ENCODE measurements at regions not wholly inside any gene's neighbourhood (a gene's known extent, or its start where the extent isn't known, plus 50 kb on each side); places are given as distances from the start of the nearest gene placed in this dataset.

DNA sequence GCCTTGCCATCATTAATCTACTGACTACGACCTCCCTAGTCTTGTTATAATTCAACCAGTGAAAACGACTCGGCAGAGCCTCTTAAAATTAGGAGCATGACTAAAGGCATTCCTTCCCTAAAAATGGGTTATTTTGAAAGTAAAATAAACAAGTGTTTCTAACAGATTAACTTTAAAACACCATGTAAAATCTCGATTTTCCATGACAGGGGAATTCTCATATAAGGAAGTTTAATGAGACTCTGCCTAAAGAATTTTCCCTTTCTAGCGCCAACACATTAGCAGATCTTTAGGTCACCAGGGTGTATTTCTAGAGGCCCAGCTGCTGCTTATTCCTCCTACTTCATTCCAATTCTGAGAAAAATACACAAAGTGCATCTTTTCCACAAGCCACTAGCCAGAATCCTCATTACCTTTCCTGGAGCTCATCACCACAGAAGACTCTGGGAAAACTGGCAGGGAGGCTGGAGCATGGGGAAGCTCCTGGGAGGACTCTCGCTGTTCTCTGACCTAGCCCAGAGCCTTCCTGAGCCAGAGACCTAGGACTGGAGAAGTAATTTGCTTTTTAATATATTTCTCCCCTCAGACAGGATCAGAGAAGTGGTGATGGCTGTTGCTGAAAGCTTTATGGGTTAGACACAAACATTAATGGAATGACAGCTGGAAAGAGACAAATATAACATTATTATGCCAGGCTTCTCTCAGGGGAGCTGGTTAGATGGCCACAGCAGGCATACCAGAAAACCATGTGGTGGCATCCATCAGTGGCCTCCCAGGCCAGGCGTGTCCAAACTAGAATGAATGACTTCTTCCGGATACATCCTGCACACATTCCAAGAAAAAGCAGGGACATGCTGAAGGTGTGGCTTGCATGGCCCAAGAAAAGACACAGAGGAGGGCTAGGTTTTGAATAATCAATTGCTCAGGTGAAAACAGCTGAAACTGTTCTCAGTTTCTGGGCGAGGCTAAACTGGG is 63.6 kb upstream of the CTTNBP2NL start:
- DNase-seq (ENCODE audit: low spot score): no peak
- Histone ChIP-seq H3K4me1 (replicated peaks) (no peaks in the 10 kb centered on the region), H3K27ac (no peak overlapping the region), H3K27me3 (replicated peaks; ENCODE audit: insufficient read depth) (no peaks in the 10 kb centered on the region), H3K36me3 (no peaks in the 10 kb centered on the region), H3K9me3 (no peaks in the 10 kb centered on the region), H3K4me3 (no peak overlapping the region)
- WGBS: 56% methylated on average over 9 of the region's 9 CpGs
- intact Hi-C loops (cut with DNase I): loop anchor here (10.0 kb wide), 1 partner anchor 338 kb away; no protein-coding TSS in a partner anchor
- TF ChIP-seq POLR2AphosphoS5 (IDR thresholded peaks at IDR 0.05): no peak
- no peak for TF ChIP-seq POLR2A (IDR thresholded peaks at IDR 0.05)
- TF ChIP-seq, protein P1, sequence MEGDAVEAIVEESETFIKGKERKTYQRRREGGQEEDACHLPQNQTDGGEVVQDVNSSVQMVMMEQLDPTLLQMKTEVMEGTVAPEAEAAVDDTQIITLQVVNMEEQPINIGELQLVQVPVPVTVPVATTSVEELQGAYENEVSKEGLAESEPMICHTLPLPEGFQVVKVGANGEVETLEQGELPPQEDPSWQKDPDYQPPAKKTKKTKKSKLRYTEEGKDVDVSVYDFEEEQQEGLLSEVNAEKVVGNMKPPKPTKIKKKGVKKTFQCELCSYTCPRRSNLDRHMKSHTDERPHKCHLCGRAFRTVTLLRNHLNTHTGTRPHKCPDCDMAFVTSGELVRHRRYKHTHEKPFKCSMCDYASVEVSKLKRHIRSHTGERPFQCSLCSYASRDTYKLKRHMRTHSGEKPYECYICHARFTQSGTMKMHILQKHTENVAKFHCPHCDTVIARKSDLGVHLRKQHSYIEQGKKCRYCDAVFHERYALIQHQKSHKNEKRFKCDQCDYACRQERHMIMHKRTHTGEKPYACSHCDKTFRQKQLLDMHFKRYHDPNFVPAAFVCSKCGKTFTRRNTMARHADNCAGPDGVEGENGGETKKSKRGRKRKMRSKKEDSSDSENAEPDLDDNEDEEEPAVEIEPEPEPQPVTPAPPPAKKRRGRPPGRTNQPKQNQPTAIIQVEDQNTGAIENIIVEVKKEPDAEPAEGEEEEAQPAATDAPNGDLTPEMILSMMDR (IDR thresholded peaks at IDR 0.05): no peak

DNA sequence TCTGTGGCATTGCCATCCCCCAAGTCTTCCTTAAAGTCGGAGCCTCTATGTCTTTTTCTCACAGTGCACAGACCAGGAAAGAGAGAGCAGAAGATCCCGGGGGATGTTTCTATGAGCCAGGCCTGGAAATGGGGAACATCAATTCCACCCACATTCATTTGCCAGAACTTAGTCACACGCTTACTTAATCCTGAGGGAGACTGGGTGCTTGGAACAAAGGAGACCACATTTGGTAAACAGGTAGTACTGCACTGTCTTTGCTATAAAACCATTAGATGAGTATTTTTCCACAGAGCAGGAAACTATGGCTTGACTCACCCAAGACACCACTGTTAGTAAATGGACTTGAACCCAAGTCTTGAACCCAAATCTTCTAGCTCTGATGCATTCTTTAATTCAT is 60.7 kb upstream of the CTTNBP2NL start:
- DNase-seq (ENCODE audit: low spot score): no peak
- intact Hi-C loops (cut with DNase I): loop anchor here (10.0 kb wide), 1 partner anchor 341 kb away; no protein-coding TSS in a partner anchor
- Histone ChIP-seq H3K36me3 (no peaks in the 10 kb centered on the region), H3K27me3 (replicated peaks; ENCODE audit: insufficient read depth) (no peaks in the 10 kb centered on the region), H3K4me1 (replicated peaks) (no peaks in the 10 kb centered on the region), H3K27ac (no peak overlapping the region), H3K9me3 (no peaks in the 10 kb centered on the region), H3K4me3 (no peak overlapping the region)
- TF ChIP-seq POLR2A (IDR thresholded peaks at IDR 0.05) (no peak), POLR2AphosphoS5 (IDR thresholded peaks at IDR 0.05) (no peak)
- TF ChIP-seq, protein P1 (IDR thresholded peaks at IDR 0.05): no peak
- WGBS: 94% methylated on average over 3 of the region's 3 CpGs

DNA sequence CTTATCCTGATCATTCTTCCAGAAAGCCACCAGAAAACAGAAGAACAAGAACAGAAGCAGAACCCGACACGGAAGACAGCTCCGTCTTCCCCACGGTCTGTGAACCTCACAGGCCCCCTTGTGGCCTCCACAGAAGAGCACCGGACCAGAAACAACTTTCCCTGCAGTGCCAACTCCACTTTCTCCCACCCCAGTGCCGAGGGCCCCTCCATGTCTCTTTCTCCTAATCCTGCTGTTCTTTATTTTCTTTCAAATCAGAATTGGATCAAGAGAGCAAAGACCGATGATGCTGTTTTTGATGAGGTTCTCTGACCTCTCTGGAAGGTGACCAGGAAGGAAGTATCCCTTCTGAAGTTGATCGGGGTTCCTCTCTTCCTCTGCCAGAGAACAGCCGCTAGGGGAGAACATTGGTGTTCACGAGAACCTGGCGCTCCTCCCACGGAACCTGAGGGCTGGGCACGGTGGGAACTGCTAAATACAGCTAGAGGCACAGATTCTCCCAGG is 58.9 kb upstream of the CTTNBP2NL start:
- intact Hi-C loops (cut with DNase I): loop anchor here (10.0 kb wide), 1 partner anchor 342 kb away; no protein-coding TSS in a partner anchor
- no peak overlapping the region for H3K27ac ChIP-seq
- WGBS: 30% methylated on average over 13 of the region's 13 CpGs

DNA sequence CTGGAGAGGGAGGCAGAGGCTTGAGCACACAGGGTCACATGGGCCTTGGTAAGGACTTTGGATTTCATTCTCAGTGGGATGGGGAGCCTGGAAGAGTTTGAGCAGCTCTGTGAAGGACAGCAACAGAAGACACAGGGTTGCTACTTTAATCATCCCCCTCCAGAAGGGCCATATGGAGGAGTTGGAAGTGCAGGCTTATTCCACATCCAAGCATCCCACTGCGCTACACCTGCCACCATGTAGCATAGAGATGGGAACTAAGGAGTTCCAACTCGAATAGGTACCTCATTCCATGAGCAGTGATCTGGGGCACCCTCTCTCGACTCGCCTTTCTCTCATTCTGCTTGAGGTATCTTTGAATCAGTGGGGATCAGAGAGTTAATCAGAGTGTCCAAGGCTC is 54.0 kb upstream of the CTTNBP2NL start:
- Histone ChIP-seq H3K4me1 (replicated peaks) (no peaks in the 10 kb centered on the region), H3K9me3 (no peaks in the 10 kb centered on the region), H3K36me3 (no peaks in the 10 kb centered on the region), H3K27me3 (replicated peaks; ENCODE audit: insufficient read depth) (no peaks in the 10 kb centered on the region), H3K4me3 (no peak overlapping the region), H3K27ac (no peak overlapping the region)
- 95% methylated on average over 4 of the region's 4 CpGs for WGBS
- TF ChIP-seq POLR2A (IDR thresholded peaks at IDR 0.05): no peak
- no peak for TF ChIP-seq POLR2AphosphoS5 (IDR thresholded peaks at IDR 0.05)
- TF ChIP-seq, protein P1 (IDR thresholded peaks at IDR 0.05): no peak
- DNase-seq (ENCODE audit: low spot score): no peak
- intact Hi-C loops (cut with DNase I): no loop called here

More for the DNA sequence above, 58.9 kb upstream of the CTTNBP2NL start:
- DNase-seq (ENCODE audit: low spot score): peak; percentile 31
- Histone ChIP-seq H3K27me3 (replicated peaks; ENCODE audit: insufficient read depth) (no peaks in the 10 kb centered on the region), H3K4me3 (no peak overlapping the region), H3K36me3 (no peaks in the 10 kb centered on the region), H3K4me1 (replicated peaks) (no peaks in the 10 kb centered on the region), H3K9me3 (no peaks in the 10 kb centered on the region)
- peak; percentile 6 for TF ChIP-seq POLR2AphosphoS5 (IDR thresholded peaks at IDR 0.05)
- TF ChIP-seq, protein P1 (IDR thresholded peaks at IDR 0.05): peak in 3 of 4 experiments; percentile 58 to 71 (median 59)
- TF ChIP-seq POLR2A (IDR thresholded peaks at IDR 0.05): no peak

Data from prostate gland (tissue), 2 donors.